ENCODE measurements at regions not wholly inside any gene's neighbourhood (a gene's known extent, or its start where the extent isn't known, plus 50 kb on each side); places are given as distances from the start of the nearest gene placed in this dataset.

DNA sequence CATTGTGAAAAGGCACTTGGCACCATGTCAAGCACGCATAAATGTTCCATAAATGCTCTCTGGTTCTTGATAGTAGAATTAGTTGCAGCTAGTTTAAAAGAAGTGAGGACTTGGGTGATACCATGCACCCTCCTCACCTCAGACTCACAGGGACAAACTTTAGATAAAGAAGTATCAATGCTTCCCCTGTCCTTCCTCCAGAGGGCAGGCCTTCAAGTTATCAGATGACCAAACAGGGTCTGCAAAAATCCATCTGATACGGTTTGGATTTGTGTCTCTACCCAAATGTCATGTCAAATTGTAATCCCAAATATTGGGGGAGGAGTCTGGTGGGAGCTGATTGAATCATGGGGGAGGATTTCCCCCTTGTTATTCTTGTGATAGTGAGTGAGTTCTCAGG is 54.1 kb downstream of the C1QL2 start:
- Histone ChIP-seq H3K9me3 (no peaks in the 10 kb centered on the region), H3K36me3 (no peaks in the 10 kb centered on the region), H3K27me3 (no peaks in the 10 kb centered on the region), H3K4me1 (no peaks in the 10 kb centered on the region), H3K4me3 (ENCODE audit: low read depth, low read length) (no peak overlapping the region)
- DNase-seq = no peak
- TF ChIP-seq, protein P1, sequence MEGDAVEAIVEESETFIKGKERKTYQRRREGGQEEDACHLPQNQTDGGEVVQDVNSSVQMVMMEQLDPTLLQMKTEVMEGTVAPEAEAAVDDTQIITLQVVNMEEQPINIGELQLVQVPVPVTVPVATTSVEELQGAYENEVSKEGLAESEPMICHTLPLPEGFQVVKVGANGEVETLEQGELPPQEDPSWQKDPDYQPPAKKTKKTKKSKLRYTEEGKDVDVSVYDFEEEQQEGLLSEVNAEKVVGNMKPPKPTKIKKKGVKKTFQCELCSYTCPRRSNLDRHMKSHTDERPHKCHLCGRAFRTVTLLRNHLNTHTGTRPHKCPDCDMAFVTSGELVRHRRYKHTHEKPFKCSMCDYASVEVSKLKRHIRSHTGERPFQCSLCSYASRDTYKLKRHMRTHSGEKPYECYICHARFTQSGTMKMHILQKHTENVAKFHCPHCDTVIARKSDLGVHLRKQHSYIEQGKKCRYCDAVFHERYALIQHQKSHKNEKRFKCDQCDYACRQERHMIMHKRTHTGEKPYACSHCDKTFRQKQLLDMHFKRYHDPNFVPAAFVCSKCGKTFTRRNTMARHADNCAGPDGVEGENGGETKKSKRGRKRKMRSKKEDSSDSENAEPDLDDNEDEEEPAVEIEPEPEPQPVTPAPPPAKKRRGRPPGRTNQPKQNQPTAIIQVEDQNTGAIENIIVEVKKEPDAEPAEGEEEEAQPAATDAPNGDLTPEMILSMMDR (IDR thresholded peaks at IDR 0.05; ENCODE audit: low read depth, low read length) = no peak

DNA sequence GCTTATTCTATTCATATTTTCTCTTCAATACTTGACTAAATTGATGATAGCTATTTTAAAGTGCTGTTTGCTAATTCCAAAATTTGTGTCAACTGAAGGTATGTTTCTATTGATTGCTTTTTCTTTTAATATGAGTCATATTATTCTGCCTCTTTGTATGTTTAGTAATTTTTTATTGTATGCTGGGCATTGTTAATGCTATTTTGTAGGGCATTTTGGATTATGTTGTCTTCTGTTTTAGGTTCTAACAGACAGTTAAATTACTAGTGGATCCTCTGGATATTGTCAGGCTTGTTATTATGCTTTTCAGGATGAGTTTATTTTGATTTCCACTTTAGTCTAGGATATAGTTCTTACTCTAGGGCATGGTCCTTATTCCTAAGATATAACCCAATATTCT is 55.6 kb downstream of the C1QL2 start:
- DNase-seq = no peak
- H3K36me3 ChIP-seq = no peaks in the 10 kb centered on the region
- no peaks in the 10 kb centered on the region for H3K4me1 ChIP-seq
- no peak overlapping the region for H3K4me3 ChIP-seq (ENCODE audit: low read depth, low read length)
- TF ChIP-seq, protein P1 (IDR thresholded peaks at IDR 0.05; ENCODE audit: low read depth, low read length) = no peak
- H3K27me3 ChIP-seq = no peaks in the 10 kb centered on the region
- H3K9me3 ChIP-seq = no peaks in the 10 kb centered on the region

DNA sequence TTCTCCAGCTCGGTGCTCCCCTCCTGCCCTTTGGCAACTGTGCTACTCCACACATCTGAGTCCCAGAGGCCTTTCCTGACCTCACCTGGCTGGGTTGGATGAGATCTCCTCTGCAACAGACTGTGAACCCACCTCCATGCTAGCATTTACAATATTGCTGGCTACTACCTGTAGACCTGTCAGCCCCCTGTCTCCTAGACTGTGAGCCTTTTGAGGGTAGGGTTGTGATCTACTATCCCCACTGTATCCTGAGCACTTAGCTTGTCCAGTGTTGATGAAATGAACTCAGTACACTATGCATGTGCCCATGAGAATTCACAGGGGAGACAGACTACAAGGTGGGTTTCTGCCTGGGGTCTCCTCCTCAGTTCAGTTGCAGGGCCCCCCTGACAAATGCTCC is 70.1 kb downstream of the C1QL2 start:
- no peak for DNase-seq
- TF ChIP-seq, protein P1 (IDR thresholded peaks at IDR 0.05; ENCODE audit: low read depth, low read length) = no peak
- Histone ChIP-seq H3K9me3 (no peaks in the 10 kb centered on the region), H3K4me1 (no peaks in the 10 kb centered on the region), H3K27me3 (no peaks in the 10 kb centered on the region), H3K36me3 (no peaks in the 10 kb centered on the region), H3K4me3 (ENCODE audit: low read depth, low read length) (no peak overlapping the region)

DNA sequence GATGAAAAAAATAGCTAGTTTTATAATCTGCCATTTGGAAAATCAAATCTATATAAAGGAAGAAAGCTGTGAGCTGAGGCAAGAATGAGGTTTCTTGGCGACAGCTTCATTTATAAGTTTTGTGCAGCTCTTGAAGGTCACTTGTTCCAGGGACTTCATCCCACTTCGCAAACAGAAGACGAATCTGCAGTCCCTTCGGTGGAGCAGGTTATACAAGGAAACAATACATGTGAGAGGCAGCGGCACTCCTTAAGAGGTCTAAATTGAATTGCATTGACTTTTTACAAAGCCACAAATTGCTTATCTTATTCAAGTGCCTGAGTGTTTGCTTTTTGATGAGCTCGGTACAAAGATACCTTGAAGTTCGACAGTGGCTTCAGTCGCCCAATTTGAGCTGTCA is 72.2 kb downstream of the C1QL2 start:
- H3K27me3 ChIP-seq = no peaks in the 10 kb centered on the region
- TF ChIP-seq, protein P1 (IDR thresholded peaks at IDR 0.05; ENCODE audit: low read depth, low read length) = no peak
- H3K4me3 ChIP-seq (ENCODE audit: low read depth, low read length) = no peak overlapping the region
- H3K4me1 ChIP-seq = no peaks in the 10 kb centered on the region
- no peaks in the 10 kb centered on the region for H3K36me3 ChIP-seq
- DNase-seq = no peak
- no peaks in the 10 kb centered on the region for H3K9me3 ChIP-seq

DNA sequence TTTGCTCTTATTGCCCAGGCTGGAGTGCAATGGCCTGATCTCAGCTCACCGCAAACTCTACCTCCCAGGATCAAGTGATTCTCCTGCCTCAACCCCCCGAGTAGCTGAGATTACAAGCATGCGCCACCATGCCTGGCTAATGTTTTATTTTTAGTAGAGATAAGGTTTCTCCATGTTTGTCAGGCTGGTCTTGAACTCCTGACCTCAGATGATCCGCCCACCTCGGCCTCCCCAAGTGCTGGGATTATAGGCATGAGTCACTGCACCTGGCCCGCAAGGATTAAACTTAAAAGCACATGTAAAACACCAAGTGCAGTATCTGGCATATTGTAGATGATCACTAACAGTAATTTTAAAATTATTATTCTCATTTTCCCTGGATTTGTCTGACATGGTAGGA is 72.9 kb downstream of the C1QL2 start:
- H3K9me3 ChIP-seq = no peaks in the 10 kb centered on the region
- no peaks in the 10 kb centered on the region for H3K4me1 ChIP-seq
- TF ChIP-seq, protein P1 (IDR thresholded peaks at IDR 0.05; ENCODE audit: low read depth, low read length) = no peak
- DNase-seq = no peak
- H3K4me3 ChIP-seq (ENCODE audit: low read depth, low read length) = no peak overlapping the region
- H3K27me3 ChIP-seq = no peaks in the 10 kb centered on the region
- no peaks in the 10 kb centered on the region for H3K36me3 ChIP-seq

DNA sequence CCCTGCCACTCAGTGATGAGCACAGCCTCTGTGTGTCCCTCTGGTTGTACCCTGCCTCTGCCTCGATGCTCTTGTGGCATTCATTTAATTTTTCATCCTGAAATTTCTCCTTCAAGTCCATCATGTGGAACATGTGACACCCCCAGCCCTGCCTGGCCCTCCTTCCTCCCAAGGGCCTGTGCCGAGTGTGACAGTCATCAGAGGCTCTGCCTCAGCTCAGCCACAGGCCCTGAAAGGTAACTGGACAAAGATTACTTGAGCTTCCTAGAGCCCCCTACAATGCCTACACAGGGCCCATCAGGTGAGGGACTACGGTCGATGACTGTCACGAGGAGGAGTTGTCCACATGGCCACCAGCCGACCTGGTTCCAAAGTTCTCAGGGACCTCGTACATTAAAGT is 75.1 kb downstream of the C1QL2 start:
- no peaks in the 10 kb centered on the region for H3K36me3 ChIP-seq
- H3K9me3 ChIP-seq = no peaks in the 10 kb centered on the region
- H3K4me3 ChIP-seq (ENCODE audit: low read depth, low read length) = no peak overlapping the region
- TF ChIP-seq, protein P1 (IDR thresholded peaks at IDR 0.05; ENCODE audit: low read depth, low read length) = no peak
- no peak for DNase-seq
- H3K27me3 ChIP-seq = no peaks in the 10 kb centered on the region
- H3K4me1 ChIP-seq = no peaks in the 10 kb centered on the region

Measured in BE2C (cell line).